ENCODE measurements at regions not wholly inside any gene's neighbourhood (a gene's known extent, or its start where the extent isn't known, plus 50 kb on each side); places are given as distances from the start of the nearest gene placed in this dataset.

DNA sequence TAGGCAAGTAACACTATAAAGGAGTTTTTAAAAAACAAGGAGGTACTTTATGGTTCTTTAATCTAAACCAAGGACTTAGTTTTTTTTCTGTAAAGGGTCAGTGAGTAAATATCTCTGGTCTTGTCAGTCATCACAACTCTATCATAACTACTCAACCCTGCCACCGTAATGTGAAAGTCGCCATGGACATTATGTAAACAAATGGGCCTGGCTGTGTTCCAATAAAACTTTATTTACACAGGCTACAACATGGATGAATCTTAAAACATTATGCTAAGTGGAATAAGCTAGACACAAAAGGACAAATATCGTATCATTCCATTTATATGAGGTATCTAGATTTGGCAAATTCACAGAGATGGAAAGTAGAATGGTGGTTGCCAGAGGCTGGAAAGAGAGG is 60.8 kb upstream of the SP4 start:
- in situ Hi-C loops (cut with HindIII; ENCODE audit: low pct_unique_long_range_greater_than_20kb, low sequenced_read_pairs): no loop called here

GRCh38 chr7:21367537-21367936 is 60.3 kb upstream of the SP4 start:
- no peak for TF ChIP-seq JUND (IDR thresholded peaks at IDR 0.05; ENCODE audit: low read depth)
- in situ Hi-C loops (cut with HindIII; ENCODE audit: low pct_unique_long_range_greater_than_20kb, low sequenced_read_pairs): no loop called here
- DNase-seq (ENCODE audit: low read depth in 1 of 2, low spot score in 1 of 2): no peak

More for the DNA sequence above, 60.8 kb upstream of the SP4 start:
- no peak for TF ChIP-seq JUND (IDR thresholded peaks at IDR 0.05; ENCODE audit: low read depth)
- peak in 1 of 2 experiments; percentile 26 for DNase-seq (ENCODE audit: low read depth in 1 of 2, low spot score in 1 of 2)

DNA sequence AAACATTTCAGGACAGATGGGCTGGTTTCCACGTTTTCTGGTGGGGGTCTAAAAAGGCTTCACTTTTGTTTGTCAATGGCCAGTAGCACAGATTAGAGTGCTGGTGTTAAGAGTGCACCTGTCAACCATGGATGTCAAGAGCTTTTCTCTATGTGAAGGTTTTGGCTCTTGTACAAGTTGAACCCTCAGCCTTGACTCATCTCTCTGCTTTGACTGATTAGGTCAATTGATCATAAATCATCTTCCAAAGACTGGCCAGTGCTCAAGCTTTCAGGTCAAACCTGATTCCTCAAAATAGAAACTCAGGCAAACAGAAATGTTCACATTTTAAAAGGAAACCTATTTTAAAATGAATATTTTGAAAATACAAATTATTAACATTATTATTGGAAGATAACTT is 59.6 kb upstream of the SP4 start:
- DNase-seq (ENCODE audit: low read depth in 1 of 2, low spot score in 1 of 2): no peak
- no peak for TF ChIP-seq JUND (IDR thresholded peaks at IDR 0.05; ENCODE audit: low read depth)
- in situ Hi-C loops (cut with HindIII; ENCODE audit: low pct_unique_long_range_greater_than_20kb, low sequenced_read_pairs): no loop called here

DNA sequence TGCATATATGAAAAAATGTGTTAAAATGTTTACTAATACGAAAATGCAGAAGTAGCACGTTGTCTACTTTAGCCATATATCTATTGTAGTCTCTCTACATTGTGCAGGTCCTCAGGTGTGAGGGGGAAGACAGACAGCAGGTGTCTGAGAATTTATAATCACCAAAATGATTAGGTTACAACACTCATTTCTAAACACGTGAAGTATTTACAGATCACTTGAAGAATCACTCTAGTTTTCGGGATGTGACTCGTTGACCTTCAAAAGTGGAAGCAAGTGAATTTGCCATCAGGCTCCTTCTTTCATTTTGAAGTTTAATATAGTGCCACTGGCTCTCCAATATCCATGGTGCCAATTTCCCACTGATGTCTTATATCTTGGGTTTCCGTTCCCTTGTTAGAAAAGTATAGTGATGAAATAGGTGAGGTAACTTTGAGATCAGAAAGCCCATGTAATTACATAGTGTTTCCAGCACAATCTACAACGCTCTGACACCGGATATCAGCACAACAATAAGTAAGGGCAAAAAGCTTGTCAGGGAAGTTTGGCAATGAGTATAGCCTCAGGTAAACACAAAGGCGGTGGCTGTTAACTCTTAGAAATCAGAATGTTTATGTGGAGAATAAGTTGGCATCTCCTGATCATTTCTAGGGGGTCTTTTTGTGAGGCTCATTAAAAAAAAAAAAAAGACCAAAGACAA is 57.5 kb upstream of the SP4 start:
- no peak for TF ChIP-seq JUND (IDR thresholded peaks at IDR 0.05; ENCODE audit: low read depth)
- DNase-seq (ENCODE audit: low read depth in 1 of 2, low spot score in 1 of 2): no peak
- in situ Hi-C loops (cut with HindIII; ENCODE audit: low pct_unique_long_range_greater_than_20kb, low sequenced_read_pairs): no loop called here

DNA sequence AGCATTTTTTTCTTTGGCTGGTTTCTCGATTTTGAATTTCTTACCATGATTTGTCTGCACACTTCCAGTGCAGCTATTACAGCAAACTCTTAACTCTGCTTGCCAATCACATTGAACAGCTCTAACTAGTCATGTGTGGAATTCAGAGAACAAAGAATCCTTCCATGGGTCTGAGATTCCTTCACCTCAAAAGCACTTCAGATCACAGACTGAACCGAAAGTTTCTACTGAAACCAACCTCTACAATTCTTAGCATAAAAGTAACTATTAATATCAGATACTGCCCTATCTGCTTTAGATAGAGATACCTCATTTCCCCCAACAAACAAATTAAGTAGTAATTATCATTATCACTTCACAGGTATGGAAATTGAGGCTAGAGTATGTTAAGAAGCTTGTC is 56.5 kb upstream of the SP4 start:
- no peak for TF ChIP-seq JUND (IDR thresholded peaks at IDR 0.05; ENCODE audit: low read depth)
- in situ Hi-C loops (cut with HindIII; ENCODE audit: low pct_unique_long_range_greater_than_20kb, low sequenced_read_pairs): no loop called here
- DNase-seq (ENCODE audit: low read depth in 1 of 2, low spot score in 1 of 2): no peak

GRCh38 chr7:21373031-21373430 is 54.9 kb upstream of the SP4 start:
- DNase-seq (ENCODE audit: low read depth in 1 of 2, low spot score in 1 of 2): no peak
- in situ Hi-C loops (cut with HindIII; ENCODE audit: low pct_unique_long_range_greater_than_20kb, low sequenced_read_pairs): no loop called here
- TF ChIP-seq JUND (IDR thresholded peaks at IDR 0.05; ENCODE audit: low read depth): no peak

DNA sequence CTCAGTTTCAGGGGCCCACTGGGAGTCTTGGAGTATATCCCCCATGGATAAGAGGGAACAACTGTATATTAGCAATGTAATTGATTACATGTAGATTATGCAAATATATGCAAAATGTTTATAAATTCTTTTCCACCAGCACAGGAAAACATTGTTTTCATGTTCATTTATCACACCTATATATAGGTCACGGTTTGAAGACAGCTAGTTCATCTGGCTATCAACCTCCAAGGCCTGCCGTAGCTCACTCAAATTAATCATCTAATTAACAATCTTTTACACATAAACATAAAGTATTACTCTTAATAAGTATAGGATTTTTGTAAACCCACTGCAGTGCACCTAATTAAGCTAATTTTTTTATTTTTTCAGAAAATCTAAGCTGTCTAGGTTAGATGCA is 53.7 kb upstream of the SP4 start:
- DNase-seq (ENCODE audit: low read depth in 1 of 2, low spot score in 1 of 2): no peak
- TF ChIP-seq JUND (IDR thresholded peaks at IDR 0.05; ENCODE audit: low read depth): no peak
- in situ Hi-C loops (cut with HindIII; ENCODE audit: low pct_unique_long_range_greater_than_20kb, low sequenced_read_pairs): no loop called here

- TF ChIP-seq JUND (IDR thresholded peaks at IDR 0.05; ENCODE audit: low read depth): no peak
- DNase-seq (ENCODE audit: low read depth in 1 of 2, low spot score in 1 of 2): no peak
- in situ Hi-C loops (cut with HindIII; ENCODE audit: low pct_unique_long_range_greater_than_20kb, low sequenced_read_pairs): no loop called here
Measured at GRCh38 chr7:21377545-21377944, 50.3 kb upstream of the SP4 start.
